ENCODE measurements at regions not wholly inside any gene's neighbourhood (a gene's known extent, or its start where the extent isn't known, plus 50 kb on each side); places are given as distances from the start of the nearest gene placed in this dataset.
"Not testable (repeated sequence)": the region's sequence is repeated elsewhere in the genome, so short reads cannot be mapped to it uniquely, and the experiment has no call there.

GRCh38 chr6:91196729-91197128 lies 609.9 kb upstream of the MAP3K7 start:
- Histone ChIP-seq H3K27ac (ENCODE audit: low read length) (no peak overlapping the region), H3K4me3 (ENCODE audit: low read length) (no peak overlapping the region), H4K20me1 (ENCODE audit: low read length) (no peaks in the 10 kb centered on the region), H3K4me2 (ENCODE audit: low read length) (no peak overlapping the region), H3F3A (ENCODE audit: low read length, unreplicated experiment) (no peaks in the 10 kb centered on the region), H3K79me2 (ENCODE audit: low read length) (no peaks in the 10 kb centered on the region), H3K9me3 (ENCODE audit: low read length) (no peaks in the 10 kb centered on the region), H2AFZ (ENCODE audit: low read length) (no peak overlapping the region), H3K4me1 (ENCODE audit: insufficient read depth, low read length) (no peaks in the 10 kb centered on the region), H3K27me3 (ENCODE audit: low read length) (no peaks in the 10 kb centered on the region), H3K36me3 (ENCODE audit: low read depth, low read length) (no peaks in the 10 kb centered on the region), H3K9ac (ENCODE audit: low read length) (no peak overlapping the region), H3K9me2 (replicated peaks; ENCODE audit: low read length) (no peaks in the 10 kb centered on the region)
- ChIA-PET CTCF (interaction anchor here (0.7 kb wide), 1 partner anchor 79 kb away, joined by 4 read pairs; no protein-coding TSS in a partner anchor), POLR2A (ENCODE audit: unreplicated experiment) (no interaction called here)
- TF ChIP-seq EZH2 (IDR thresholded peaks at IDR 0.05; ENCODE audit: low read length, unreplicated experiment): no peak
- TF ChIP-seq CTCF (conservative IDR thresholded peaks at IDR 0.05; ENCODE audit: low read depth, low read length): no peak
- TF ChIP-seq EZH2phosphoT487 (IDR thresholded peaks at IDR 0.05; ENCODE audit: borderline replicate concordance, low read length): no peak
- intact Hi-C loops (cut with micrococcal nuclease): no loop called here
- no peak for DNase-seq
- ATAC-seq: no peak
- BruUV-seq (replicated peaks): no TSS peak

GRCh38 chr6:91193446-91193845 lies 606.6 kb upstream of the MAP3K7 start:
- ATAC-seq (no peak), DNase-seq (no peak)
- POLR2A ChIA-PET (ENCODE audit: unreplicated experiment): no interaction called here
- TF ChIP-seq EZH2 (IDR thresholded peaks at IDR 0.05; ENCODE audit: low read length, unreplicated experiment): no peak
- no peak for TF ChIP-seq CTCF (conservative IDR thresholded peaks at IDR 0.05; ENCODE audit: low read depth, low read length)
- no peak for TF ChIP-seq EZH2phosphoT487 (IDR thresholded peaks at IDR 0.05; ENCODE audit: borderline replicate concordance, low read length)
- no peaks in the 10 kb centered on the region for H3K79me2 ChIP-seq (ENCODE audit: low read length)
- no peaks in the 10 kb centered on the region for H3K27me3 ChIP-seq (ENCODE audit: low read length)
- H3K9me2 ChIP-seq (replicated peaks; ENCODE audit: low read length): no peaks in the 10 kb centered on the region
- no peaks in the 10 kb centered on the region for H3K4me1 ChIP-seq (ENCODE audit: insufficient read depth, low read length)
- intact Hi-C loops (cut with micrococcal nuclease): no loop called here
- H3K4me2 ChIP-seq (ENCODE audit: low read length): no peak overlapping the region
- no peaks in the 10 kb centered on the region for H3K9me3 ChIP-seq (ENCODE audit: low read length)
- no peak overlapping the region for H3K4me3 ChIP-seq (ENCODE audit: low read length)
- H4K20me1 ChIP-seq (ENCODE audit: low read length): no peaks in the 10 kb centered on the region
- no peak overlapping the region for H2AFZ ChIP-seq (ENCODE audit: low read length)
- no peaks in the 10 kb centered on the region for H3K36me3 ChIP-seq (ENCODE audit: low read depth, low read length)
- H3F3A ChIP-seq (ENCODE audit: low read length, unreplicated experiment): no peaks in the 10 kb centered on the region
- CTCF ChIA-PET: no interaction called here
- no peak overlapping the region for H3K27ac ChIP-seq (ENCODE audit: low read length)
- no TSS peak for BruUV-seq (replicated peaks)
- H3K9ac ChIP-seq (ENCODE audit: low read length): no peak overlapping the region

GRCh38 chr6:91190041-91190440 lies 603.2 kb upstream of the MAP3K7 start:
- H3K79me2 ChIP-seq (ENCODE audit: low read length); H4K20me1 ChIP-seq (ENCODE audit: low read length); H3K36me3 ChIP-seq (ENCODE audit: low read depth, low read length); H3K4me1 ChIP-seq (ENCODE audit: insufficient read depth, low read length); intact Hi-C loops (cut with micrococcal nuclease); H3K27ac ChIP-seq (ENCODE audit: low read length); H2AFZ ChIP-seq (ENCODE audit: low read length); H3K4me3 ChIP-seq (ENCODE audit: low read length); BruUV-seq (replicated peaks); H3K4me2 ChIP-seq (ENCODE audit: low read length); H3K9me2 ChIP-seq (replicated peaks; ENCODE audit: low read length); CTCF ChIA-PET; H3F3A ChIP-seq (ENCODE audit: low read length, unreplicated experiment); H3K9me3 ChIP-seq (ENCODE audit: low read length); DNase-seq; H3K27me3 ChIP-seq (ENCODE audit: low read length); ATAC-seq; H3K9ac ChIP-seq (ENCODE audit: low read length); POLR2A ChIA-PET (ENCODE audit: unreplicated experiment): not testable (repeated sequence)

All from PC-3 (cell line).